ENCODE measurements at regions not wholly inside any gene's neighbourhood (a gene's known extent, or its start where the extent isn't known, plus 50 kb on each side); places are given as distances from the start of the nearest gene placed in this dataset.
A peak's percentile ranks its signal among the peaks of the same experiment; 100 is the strongest.

DNA sequence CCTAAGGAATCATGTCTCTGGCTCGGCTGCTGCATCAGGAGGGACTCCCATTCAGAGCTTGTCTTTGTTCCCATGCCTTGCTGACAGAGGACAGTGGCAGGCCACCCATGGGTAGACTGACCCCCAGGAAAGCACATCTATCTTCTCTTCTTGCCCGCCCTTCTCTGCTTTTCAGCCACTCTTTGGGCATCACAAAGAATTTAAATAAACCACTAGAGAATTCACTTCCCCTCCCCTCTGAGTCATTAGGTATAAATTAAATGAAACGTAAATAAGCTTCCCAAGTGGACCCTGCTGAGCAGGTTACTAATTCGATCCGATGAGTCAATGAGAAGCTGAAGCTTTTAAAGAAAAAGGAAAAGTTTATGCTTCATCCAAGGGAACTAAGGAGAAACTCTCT lies 97.0 kb downstream of the DRD1 start:
- Histone ChIP-seq H3K4me1 (ENCODE audit: insufficient read depth, low read length, poor library complexity, severe bottlenecking) (peaks cover 8% of the 10 kb centered on the region), H3K9me3 (ENCODE audit: low read depth, low read length, poor library complexity, severe bottlenecking) (no peaks in the 10 kb centered on the region), H3K36me3 (ENCODE audit: insufficient read depth, low read length, poor library complexity, severe bottlenecking) (no peaks in the 10 kb centered on the region), H3K27me3 (replicated peaks; ENCODE audit: insufficient read depth, low read depth, low read length, poor library complexity) (no peaks in the 10 kb centered on the region), H3K27ac (ENCODE audit: low read depth, low read length, poor library complexity, severe bottlenecking) (no peak overlapping the region), H3K4me3 (ENCODE audit: low read depth, low read length, poor library complexity, severe bottlenecking) (no peak overlapping the region)
- no TSS peak for BruUV-seq (replicated peaks)
- no peak for TF ChIP-seq EZH2 (IDR thresholded peaks at IDR 0.05; ENCODE audit: borderline replicate concordance, low read depth, low read length, poor library complexity, severe bottlenecking)
- TF ChIP-seq, protein P1, sequence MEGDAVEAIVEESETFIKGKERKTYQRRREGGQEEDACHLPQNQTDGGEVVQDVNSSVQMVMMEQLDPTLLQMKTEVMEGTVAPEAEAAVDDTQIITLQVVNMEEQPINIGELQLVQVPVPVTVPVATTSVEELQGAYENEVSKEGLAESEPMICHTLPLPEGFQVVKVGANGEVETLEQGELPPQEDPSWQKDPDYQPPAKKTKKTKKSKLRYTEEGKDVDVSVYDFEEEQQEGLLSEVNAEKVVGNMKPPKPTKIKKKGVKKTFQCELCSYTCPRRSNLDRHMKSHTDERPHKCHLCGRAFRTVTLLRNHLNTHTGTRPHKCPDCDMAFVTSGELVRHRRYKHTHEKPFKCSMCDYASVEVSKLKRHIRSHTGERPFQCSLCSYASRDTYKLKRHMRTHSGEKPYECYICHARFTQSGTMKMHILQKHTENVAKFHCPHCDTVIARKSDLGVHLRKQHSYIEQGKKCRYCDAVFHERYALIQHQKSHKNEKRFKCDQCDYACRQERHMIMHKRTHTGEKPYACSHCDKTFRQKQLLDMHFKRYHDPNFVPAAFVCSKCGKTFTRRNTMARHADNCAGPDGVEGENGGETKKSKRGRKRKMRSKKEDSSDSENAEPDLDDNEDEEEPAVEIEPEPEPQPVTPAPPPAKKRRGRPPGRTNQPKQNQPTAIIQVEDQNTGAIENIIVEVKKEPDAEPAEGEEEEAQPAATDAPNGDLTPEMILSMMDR (conservative IDR thresholded peaks at IDR 0.05; ENCODE audit: low read depth, low read length): no peak
- CTCF ChIA-PET: no interaction called here
- intact Hi-C loops (cut with micrococcal nuclease; ENCODE audit: unreplicated experiment): no loop called here
- DNase-seq (ENCODE audit: low spot score): peak; percentile 61
- POLR2A ChIA-PET (ENCODE audit: low non-redundant PET): no interaction called here

DNA sequence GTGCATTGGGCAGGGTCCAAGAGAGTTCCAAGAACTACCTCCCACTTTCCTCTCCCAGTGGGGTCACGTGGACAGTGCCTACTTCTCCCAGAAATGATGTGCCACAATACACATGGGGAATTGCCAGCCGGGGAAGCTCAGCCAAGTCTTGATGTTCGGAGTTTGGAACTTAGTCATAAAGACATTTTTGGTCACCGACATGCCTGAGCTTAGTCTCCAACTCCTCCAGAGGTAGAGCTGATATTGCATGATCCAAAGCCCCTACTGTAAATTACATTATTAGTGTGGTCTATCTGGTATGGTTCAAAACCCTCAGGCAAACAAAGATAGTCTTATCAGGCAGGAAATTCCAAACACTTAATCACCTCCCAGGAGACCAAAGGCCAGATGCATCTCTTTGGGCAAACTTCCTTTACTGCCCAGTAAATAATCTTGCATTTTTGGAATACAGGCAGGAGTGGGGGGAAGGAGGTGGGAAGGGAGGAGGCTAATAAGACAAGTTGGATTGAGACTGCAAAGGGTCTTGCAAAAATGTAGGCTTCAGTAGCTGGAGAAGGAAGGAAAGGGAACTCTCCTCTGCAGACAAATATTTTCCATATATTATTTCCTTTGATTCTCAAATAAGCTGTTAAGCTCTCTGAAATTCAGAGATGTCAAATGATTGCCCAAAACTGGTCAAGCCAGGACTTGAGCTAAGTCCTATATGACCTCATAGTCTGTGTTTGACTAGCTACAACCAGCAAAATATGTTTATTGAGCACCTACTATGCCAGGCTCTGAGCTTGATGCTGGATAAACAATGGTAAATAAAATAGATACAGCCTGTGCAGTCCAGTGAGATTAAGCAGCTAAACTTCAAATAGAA lies 99.4 kb downstream of the DRD1 start:
- no peak for TF ChIP-seq EZH2 (IDR thresholded peaks at IDR 0.05; ENCODE audit: borderline replicate concordance, low read depth, low read length, poor library complexity, severe bottlenecking)
- TF ChIP-seq, protein P1 (conservative IDR thresholded peaks at IDR 0.05; ENCODE audit: low read depth, low read length): no peak
- DNase-seq (ENCODE audit: low spot score): peak; percentile 64
- POLR2A ChIA-PET (ENCODE audit: low non-redundant PET): interaction anchor here (0.7 kb wide), 1 partner anchor 134 kb away, joined by 3 read pairs; no protein-coding TSS in a partner anchor
- Histone ChIP-seq H3K27ac (ENCODE audit: low read depth, low read length, poor library complexity, severe bottlenecking) (no peak overlapping the region), H3K4me1 (ENCODE audit: insufficient read depth, low read length, poor library complexity, severe bottlenecking) (peaks cover 8% of the 10 kb centered on the region), H3K27me3 (replicated peaks; ENCODE audit: insufficient read depth, low read depth, low read length, poor library complexity) (no peaks in the 10 kb centered on the region), H3K9me3 (ENCODE audit: low read depth, low read length, poor library complexity, severe bottlenecking) (no peaks in the 10 kb centered on the region), H3K36me3 (ENCODE audit: insufficient read depth, low read length, poor library complexity, severe bottlenecking) (no peaks in the 10 kb centered on the region), H3K4me3 (ENCODE audit: low read depth, low read length, poor library complexity, severe bottlenecking) (no peak overlapping the region)
- no TSS peak for BruUV-seq (replicated peaks)
- intact Hi-C loops (cut with micrococcal nuclease; ENCODE audit: unreplicated experiment): loop anchor here (2.0 kb wide), 1 partner anchor 34 kb away; no protein-coding TSS in a partner anchor
- CTCF ChIA-PET: no interaction called here

DNA sequence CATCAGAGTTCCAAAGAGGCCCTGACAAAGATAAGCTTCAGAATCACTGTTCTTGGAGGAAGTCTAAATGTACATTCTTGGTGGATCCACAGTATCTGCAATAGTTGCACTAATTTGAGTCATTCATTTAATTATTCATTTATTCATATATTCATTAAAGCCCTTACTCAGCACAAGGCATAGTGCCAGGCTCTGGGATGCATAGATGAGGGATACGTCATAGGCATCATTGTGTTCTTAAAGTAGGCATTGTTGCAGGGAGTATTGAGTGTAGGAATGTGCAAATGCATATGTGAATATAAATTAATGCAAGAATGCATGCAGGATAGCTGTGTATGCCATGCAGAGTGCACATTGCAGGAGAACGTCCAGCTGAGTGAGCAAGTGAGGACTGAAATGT lies 100.7 kb downstream of the DRD1 start:
- TF ChIP-seq, protein P1 (conservative IDR thresholded peaks at IDR 0.05; ENCODE audit: low read depth, low read length): no peak
- no peak for TF ChIP-seq EZH2 (IDR thresholded peaks at IDR 0.05; ENCODE audit: borderline replicate concordance, low read depth, low read length, poor library complexity, severe bottlenecking)
- Histone ChIP-seq H3K4me3 (ENCODE audit: low read depth, low read length, poor library complexity, severe bottlenecking) (no peak overlapping the region), H3K27ac (ENCODE audit: low read depth, low read length, poor library complexity, severe bottlenecking) (peak overlapping the region; percentile 22), H3K4me1 (ENCODE audit: insufficient read depth, low read length, poor library complexity, severe bottlenecking) (peaks cover 8% of the 10 kb centered on the region), H3K36me3 (ENCODE audit: insufficient read depth, low read length, poor library complexity, severe bottlenecking) (no peaks in the 10 kb centered on the region), H3K27me3 (replicated peaks; ENCODE audit: insufficient read depth, low read depth, low read length, poor library complexity) (no peaks in the 10 kb centered on the region), H3K9me3 (ENCODE audit: low read depth, low read length, poor library complexity, severe bottlenecking) (no peaks in the 10 kb centered on the region)
- no TSS peak for BruUV-seq (replicated peaks)
- CTCF ChIA-PET: no interaction called here
- POLR2A ChIA-PET (ENCODE audit: low non-redundant PET): no interaction called here
- intact Hi-C loops (cut with micrococcal nuclease; ENCODE audit: unreplicated experiment): no loop called here
- peak; percentile 74 for DNase-seq (ENCODE audit: low spot score)

All from A673 (cell line).